Right lobe of liver (tissue), 6 donors: ENCODE measurements at regions not wholly inside any gene's neighbourhood (a gene's known extent, or its start where the extent isn't known, plus 50 kb on each side); places are given as distances from the start of the nearest gene placed in this dataset.

Experiments used
- ATAC-seq, 4 donors: fragments of 200-7000 bp; cut with Tn5 transposase; one replicate each; pipeline ENCODE4 v1.9.1; 2020; ENCODE audit warnings: mild to moderate bottlenecking in 4 of 4, moderate library complexity in 4 of 4
- DNase-seq, 3 donors: peaks; one replicate each; pipeline ENCODE4 v3.0.0-alpha.2; 2020
- H3K27ac ChIP-seq, 3 donors: fragments of 200-600 bp; one replicate each; pipeline ENCODE4 v1.8.0; 2022
- H3K27me3 ChIP-seq, 2 donors: fragments of 200-600 bp; one replicate each; pipeline ENCODE4 v1.8.0; 2022
- H3K36me3 ChIP-seq, 4 donors: fragments of 200-600 bp; sonication (generic) in 1 of 4; one replicate each; pipeline versions ENCODE4 v1.5.1 to v1.8.0; 2017 to 2022; ENCODE audit warnings: control low read depth in 1 of 4
- H3K4me1 ChIP-seq, 4 donors: fragments of 200-600 bp; sonication (generic) in 1 of 4; one replicate each; pipeline versions ENCODE4 v1.5.1 to v1.8.0; 2017 to 2022; ENCODE audit warnings: control low read depth in 1 of 4
- H3K4me3 ChIP-seq, 3 donors: fragments of 200-600 bp; one replicate each; pipeline ENCODE4 v1.8.0; 2022
- H3K9me3 ChIP-seq, 4 donors: fragments of 200-600 bp; sonication (generic) in 1 of 4; one replicate each; pipeline versions ENCODE4 v1.5.1 to v1.8.0; 2017 to 2022; ENCODE audit warnings: control low read depth in 1 of 4
- POLR2A ChIP-seq: fragments of 450-650 bp; IDR thresholded peaks from one replicate; pipeline ENCODE4 v1.6.1; 2017; ENCODE audit warnings: antibody characterized with exemption, mild to moderate bottlenecking
- WGBS: methylation state at CpG from one replicate; pipeline ENCODE4 v1.1.6; 2018; ENCODE audit warnings: low coverage, low lambda C conversion rate; ENCODE audit not compliant: insufficient coverage; ENCODE audit errors: missing lambda C conversion rate; 5-methylcytosine and 5-hydroxymethylcytosine counted together
- intact Hi-C, 2 donors: fragments of 100-400 bp; cut with DNase I; formaldehyde crosslinking; loops; one replicate each; pipeline versions ENCODE4 v1.11.2 to v1.14.1; 2022
- TF ChIP-seq, protein P1 (sequence below), 4 donors: fragments of 200-600 bp in 3 of 4; fragments of 450-650 bp in 1 of 4; IDR thresholded peaks; one replicate each; pipeline versions ENCODE4 v1.5.1 to v1.8.0; 2016 to 2022; ENCODE audit warnings: antibody characterized with exemption in 4 of 4, mild to moderate bottlenecking in 2 of 4
- donor health status: DM: no; HTN: yes; CAD: no.
- donor health status: DM: no; HTN: no; CAD: no.
- donor health status: DM: no; HTN: no; CAD: no.
- donor health status: DM: no; HTN: yes; CAD: no.
- donor health status: DM: no; HTN: yes; CAD: no.

GRCh38 chr22:48687606-48688005 is 1140.1 kb downstream of the BRD1 start:
- ATAC-seq (no peak), DNase-seq (no peak)
- no peaks in the 10 kb centered on the region for H3K4me1 ChIP-seq
- H3K36me3 ChIP-seq, result no peaks in the 10 kb centered on the region
- no peak overlapping the region for H3K27ac ChIP-seq
- H3K27me3 ChIP-seq, result no peaks in the 10 kb centered on the region
- TF ChIP-seq, protein P1, sequence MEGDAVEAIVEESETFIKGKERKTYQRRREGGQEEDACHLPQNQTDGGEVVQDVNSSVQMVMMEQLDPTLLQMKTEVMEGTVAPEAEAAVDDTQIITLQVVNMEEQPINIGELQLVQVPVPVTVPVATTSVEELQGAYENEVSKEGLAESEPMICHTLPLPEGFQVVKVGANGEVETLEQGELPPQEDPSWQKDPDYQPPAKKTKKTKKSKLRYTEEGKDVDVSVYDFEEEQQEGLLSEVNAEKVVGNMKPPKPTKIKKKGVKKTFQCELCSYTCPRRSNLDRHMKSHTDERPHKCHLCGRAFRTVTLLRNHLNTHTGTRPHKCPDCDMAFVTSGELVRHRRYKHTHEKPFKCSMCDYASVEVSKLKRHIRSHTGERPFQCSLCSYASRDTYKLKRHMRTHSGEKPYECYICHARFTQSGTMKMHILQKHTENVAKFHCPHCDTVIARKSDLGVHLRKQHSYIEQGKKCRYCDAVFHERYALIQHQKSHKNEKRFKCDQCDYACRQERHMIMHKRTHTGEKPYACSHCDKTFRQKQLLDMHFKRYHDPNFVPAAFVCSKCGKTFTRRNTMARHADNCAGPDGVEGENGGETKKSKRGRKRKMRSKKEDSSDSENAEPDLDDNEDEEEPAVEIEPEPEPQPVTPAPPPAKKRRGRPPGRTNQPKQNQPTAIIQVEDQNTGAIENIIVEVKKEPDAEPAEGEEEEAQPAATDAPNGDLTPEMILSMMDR (IDR thresholded peaks at IDR 0.05), result no peak
- no peak for TF ChIP-seq POLR2A
- WGBS, result 79% methylated on average over 5 of the region's 6 CpGs
- H3K4me3 ChIP-seq, result no peak overlapping the region
- H3K9me3 ChIP-seq, result no peaks in the 10 kb centered on the region
- intact Hi-C loops, result no loop called here

DNA sequence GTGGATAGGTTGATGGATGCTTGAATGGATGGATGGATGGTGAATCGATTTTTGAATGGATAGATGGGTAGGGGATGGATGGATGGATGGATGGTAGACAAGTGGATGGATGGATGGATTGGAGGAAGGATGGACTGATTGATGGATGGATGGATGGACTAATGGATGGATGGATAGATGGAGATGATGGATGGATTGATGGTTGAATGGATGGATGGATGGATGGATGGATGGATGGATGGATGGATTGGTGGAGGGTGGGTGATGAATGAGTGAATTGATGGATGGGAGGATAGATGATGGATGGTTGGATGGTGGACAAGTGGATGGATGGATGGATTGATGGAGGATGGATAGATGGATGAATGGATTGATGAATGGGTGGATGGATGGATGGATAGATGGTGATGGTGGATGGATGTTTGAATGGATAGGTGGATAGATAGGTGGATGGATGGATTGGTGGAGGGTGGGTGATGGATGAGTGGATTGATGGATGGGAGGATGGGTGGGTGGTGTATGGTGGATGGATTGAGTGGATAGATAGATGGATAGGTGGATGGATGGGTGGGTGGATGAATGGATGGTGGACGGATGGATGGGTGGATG is 1140.9 kb downstream of the BRD1 start:
- DNase-seq, result no peak
- Histone ChIP-seq H3K4me3 (no peak overlapping the region), H3K36me3 (no peaks in the 10 kb centered on the region), H3K27ac (no peak overlapping the region), H3K27me3 (no peaks in the 10 kb centered on the region), H3K9me3 (no peaks in the 10 kb centered on the region), H3K4me1 (no peaks in the 10 kb centered on the region)
- intact Hi-C loops, result no loop called here
- WGBS, result 68% methylated on average over 2 of the region's 2 CpGs
- ATAC-seq, result no peak
- no peak for TF ChIP-seq POLR2A
- TF ChIP-seq, protein P1 (IDR thresholded peaks at IDR 0.05), result no peak

- Histone ChIP-seq H3K9me3 (no peaks in the 10 kb centered on the region), H3K27me3 (no peaks in the 10 kb centered on the region), H3K4me3 (no peak overlapping the region), H3K36me3 (no peaks in the 10 kb centered on the region), H3K27ac (no peak overlapping the region), H3K4me1 (no peaks in the 10 kb centered on the region)
- no peak for DNase-seq
- ATAC-seq, result no peak
- 65% methylated on average over 2 of the region's 17 CpGs for WGBS
- no peak for TF ChIP-seq POLR2A
- TF ChIP-seq, protein P1 (IDR thresholded peaks at IDR 0.05), result no peak
- intact Hi-C loops, result no loop called here
Measured at GRCh38 chr22:48685767-48686166, 1141.9 kb downstream of the BRD1 start.

DNA sequence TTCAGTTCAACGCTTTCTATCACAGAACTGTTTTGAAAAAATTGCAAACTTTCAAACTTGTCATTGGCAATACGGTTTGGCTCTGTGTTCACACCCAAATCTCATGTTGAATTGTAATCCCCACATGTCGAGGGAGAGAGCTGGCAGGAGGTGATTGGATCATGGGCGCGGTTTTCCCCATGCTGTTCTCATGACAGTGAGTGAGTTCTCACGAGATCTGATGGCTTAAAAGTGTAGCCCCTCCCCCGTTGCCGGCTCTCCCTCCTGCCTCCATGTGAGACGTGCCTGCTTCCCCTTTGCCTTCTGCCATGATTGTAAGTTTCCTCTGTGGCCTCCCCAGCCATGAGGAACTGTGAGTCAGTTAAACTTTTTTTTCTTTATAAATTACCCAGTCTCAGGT is 1144.0 kb downstream of the BRD1 start:
- Histone ChIP-seq H3K9me3 (no peaks in the 10 kb centered on the region), H3K36me3 (no peaks in the 10 kb centered on the region), H3K27ac (no peak overlapping the region), H3K27me3 (no peaks in the 10 kb centered on the region), H3K4me3 (no peak overlapping the region), H3K4me1 (no peaks in the 10 kb centered on the region)
- intact Hi-C loops, result no loop called here
- 81% methylated on average over 9 of the region's 9 CpGs for WGBS
- ATAC-seq, result no peak
- no peak for DNase-seq
- TF ChIP-seq, protein P1 (IDR thresholded peaks at IDR 0.05), result no peak
- no peak for TF ChIP-seq POLR2A

- no peak for TF ChIP-seq POLR2A
- TF ChIP-seq, protein P1 (IDR thresholded peaks at IDR 0.05), result no peak
- 78% methylated on average over 8 of the region's 11 CpGs for WGBS
- Histone ChIP-seq H3K4me1 (no peaks in the 10 kb centered on the region), H3K27ac (no peak overlapping the region), H3K27me3 (no peaks in the 10 kb centered on the region), H3K36me3 (no peaks in the 10 kb centered on the region), H3K9me3 (no peaks in the 10 kb centered on the region), H3K4me3 (no peak overlapping the region)
- no peak for DNase-seq
- intact Hi-C loops, result no loop called here
- ATAC-seq, result no peak
Measured at GRCh38 chr22:48682504-48682903, 1145.2 kb downstream of the BRD1 start.
